GM23338 (cell line): ENCODE measurements at regions not wholly inside any gene's neighbourhood (a gene's known extent, or its start where the extent isn't known, plus 50 kb on each side); places are given as distances from the start of the nearest gene placed in this dataset.

Experiments
- ATAC-seq: fragments of 200-7000 bp; cut with Tn5 transposase; 3 replicates; pipeline ENCODE4 v1.9.1; 2020
- DNase-seq: peaks from one replicate; pipeline ENCODE4 v3.0.0-alpha.2; 2015; ENCODE audit warnings: low spot score
- H2AFZ ChIP-seq: fragments of 200-600 bp; sonication (generic); 2 replicates; pipeline ENCODE4 v1.8.0; 2016; ENCODE audit warnings: antibody characterized with exemption, mild to moderate bottlenecking, moderate library complexity
- H3F3A ChIP-seq: fragments of 200-600 bp; sonication (generic); replicated peaks from 2 replicates; pipeline ENCODE4 v1.8.0; 2017; ENCODE audit warnings: antibody characterized with exemption, mixed run types, low read depth
- H3K27ac ChIP-seq: fragments of 200-600 bp; sonication (generic); 2 replicates; pipeline ENCODE4 v1.6.1; 2016; ENCODE audit warnings: low read depth
- H3K27me3 ChIP-seq: fragments of 200-600 bp; sonication (generic); 2 replicates; pipeline ENCODE4 v1.8.0; 2016; ENCODE audit warnings: mild to moderate bottlenecking, mixed run types, moderate library complexity; ENCODE audit not compliant: insufficient read depth
- H3K36me3 ChIP-seq: fragments of 200-600 bp; sonication (generic); 2 replicates; pipeline ENCODE4 v1.8.0; 2016; ENCODE audit warnings: mild to moderate bottlenecking; ENCODE audit not compliant: insufficient read depth
- H3K4me1 ChIP-seq: fragments of 200-600 bp; sonication (generic); 2 replicates; pipeline ENCODE4 v1.8.0; 2016; ENCODE audit warnings: mild to moderate bottlenecking, moderate library complexity; ENCODE audit not compliant: insufficient read depth
- H3K4me2 ChIP-seq: fragments of 200-600 bp; sonication (generic); 2 replicates; pipeline ENCODE4 v1.7.1; 2017; ENCODE audit warnings: mixed run types
- H3K4me3 ChIP-seq: fragments of 200-600 bp; sonication (generic); 2 replicates; pipeline ENCODE4 v1.6.1; 2016; ENCODE audit warnings: mixed run types
- H3K79me2 ChIP-seq: fragments of 200-600 bp; sonication (generic); replicated peaks from 2 replicates; pipeline ENCODE4 v1.8.0; 2017; ENCODE audit warnings: mild to moderate bottlenecking; ENCODE audit not compliant: insufficient read depth
- H3K9me2 ChIP-seq: fragments of 200-600 bp; sonication (generic); 2 replicates; pipeline ENCODE4 v1.8.0; 2017; ENCODE audit not compliant: insufficient read depth
- H4K20me1 ChIP-seq: fragments of 200-600 bp; sonication (generic); replicated peaks from 2 replicates; pipeline ENCODE4 v1.8.0; 2017; ENCODE audit warnings: mild to moderate bottlenecking; ENCODE audit not compliant: insufficient read depth
- H3K27ac Mint-ChIP-seq: 2 replicates; pipeline ENCODE4 v1.8.0; 2020; ENCODE audit warnings: inconsistent platforms, mild to moderate bottlenecking, moderate library complexity, mixed read lengths
- H3K27me3 Mint-ChIP-seq: 3 replicates; pipeline ENCODE4 v1.8.0; 2022; ENCODE audit warnings: low read depth, mild to moderate bottlenecking, moderate library complexity, mixed read lengths, inconsistent platforms; ENCODE audit not compliant: insufficient read depth, poor library complexity
- H3K36me3 Mint-ChIP-seq: 3 replicates; pipeline ENCODE4 v1.8.0; 2021; ENCODE audit warnings: low read depth, mild to moderate bottlenecking, inconsistent platforms, moderate library complexity, mixed read lengths
- H3K4me1 Mint-ChIP-seq: 3 replicates; pipeline ENCODE4 v1.8.0; 2020; ENCODE audit warnings: mild to moderate bottlenecking, inconsistent platforms, mixed read lengths
- H3K4me3 Mint-ChIP-seq: 3 replicates; pipeline ENCODE4 v1.8.0; 2021; ENCODE audit warnings: moderate library complexity, mild to moderate bottlenecking, inconsistent platforms, mixed read lengths
- H3K9me3 Mint-ChIP-seq: 3 replicates; pipeline ENCODE4 v1.8.0; 2020; ENCODE audit warnings: moderate library complexity, mild to moderate bottlenecking, inconsistent platforms, mixed read lengths
- CREB1 ChIP-seq: fragments of 250-450 bp; sonication (Bioruptor Pico); IDR thresholded peaks from 2 replicates; pipeline ENCODE4 v1.5.0; 2020; ENCODE audit warnings: low read depth, mild to moderate bottlenecking, moderate library complexity
- ETS1 ChIP-seq: IDR thresholded peaks from 2 replicates; pipeline ENCODE4 v1.6.1; 2016; ENCODE audit warnings: antibody characterized with exemption
- EZH2 ChIP-seq: fragments of 200-600 bp; sonication (generic); IDR thresholded peaks from one replicate; pipeline ENCODE4 v1.8.0; 2017; ENCODE audit warnings: antibody characterized with exemption, mild to moderate bottlenecking, low read depth; ENCODE audit not compliant: unreplicated experiment
- EZH2phosphoT487 ChIP-seq: fragments of 200-600 bp; sonication (generic); IDR thresholded peaks from one replicate; pipeline ENCODE4 v1.8.1; 2018; ENCODE audit warnings: antibody characterized with exemption; ENCODE audit not compliant: unreplicated experiment
- JUNB ChIP-seq: IDR thresholded peaks from one replicate; pipeline ENCODE4 v1.6.1; 2016; ENCODE audit warnings: antibody characterized with exemption; ENCODE audit not compliant: unreplicated experiment
- NANOG ChIP-seq: IDR thresholded peaks from 2 replicates; pipeline ENCODE4 v1.6.1; 2016; ENCODE audit warnings: antibody characterized with exemption, borderline replicate concordance
- STAT1 ChIP-seq: IDR thresholded peaks from one replicate; pipeline ENCODE4 v1.6.1; 2016; ENCODE audit warnings: antibody characterized with exemption; ENCODE audit not compliant: unreplicated experiment
- ZNF114 ChIP-seq: fragments of 250-450 bp; sonication (Bioruptor Pico); IDR thresholded peaks from 2 replicates; pipeline ENCODE4 v1.5.0; 2020; ENCODE audit warnings: mild to moderate bottlenecking, moderate library complexity
- ZNF331 ChIP-seq: fragments of 250-450 bp; sonication (Bioruptor Pico); IDR thresholded peaks from 2 replicates; pipeline ENCODE4 v1.5.0; 2020; ENCODE audit warnings: low read depth, mild to moderate bottlenecking, moderate library complexity
- TF ChIP-seq, protein P1 (sequence below), 2 experiments: fragments of 200-600 bp in 1 of 2; sonication (generic) in 1 of 2; conservative IDR thresholded peaks; 2 replicates each; pipeline versions ENCODE4 v1.5.1 to v1.6.1; 2016 to 2017; ENCODE audit warnings: antibody characterized with exemption in 2 of 2, low read depth in 2 of 2, mild to moderate bottlenecking in 2 of 2, moderate library complexity in 1 of 2
- TF ChIP-seq, protein P2 (sequence below): IDR thresholded peaks from one replicate; pipeline ENCODE4 v1.6.1; 2018; ENCODE audit warnings: antibody characterized with exemption; ENCODE audit not compliant: unreplicated experiment

- H2AFZ ChIP-seq, result no peak overlapping the region
- no peak for TF ChIP-seq CREB1 (CRISPR knock-in tag)
- TF ChIP-seq, protein P1, sequence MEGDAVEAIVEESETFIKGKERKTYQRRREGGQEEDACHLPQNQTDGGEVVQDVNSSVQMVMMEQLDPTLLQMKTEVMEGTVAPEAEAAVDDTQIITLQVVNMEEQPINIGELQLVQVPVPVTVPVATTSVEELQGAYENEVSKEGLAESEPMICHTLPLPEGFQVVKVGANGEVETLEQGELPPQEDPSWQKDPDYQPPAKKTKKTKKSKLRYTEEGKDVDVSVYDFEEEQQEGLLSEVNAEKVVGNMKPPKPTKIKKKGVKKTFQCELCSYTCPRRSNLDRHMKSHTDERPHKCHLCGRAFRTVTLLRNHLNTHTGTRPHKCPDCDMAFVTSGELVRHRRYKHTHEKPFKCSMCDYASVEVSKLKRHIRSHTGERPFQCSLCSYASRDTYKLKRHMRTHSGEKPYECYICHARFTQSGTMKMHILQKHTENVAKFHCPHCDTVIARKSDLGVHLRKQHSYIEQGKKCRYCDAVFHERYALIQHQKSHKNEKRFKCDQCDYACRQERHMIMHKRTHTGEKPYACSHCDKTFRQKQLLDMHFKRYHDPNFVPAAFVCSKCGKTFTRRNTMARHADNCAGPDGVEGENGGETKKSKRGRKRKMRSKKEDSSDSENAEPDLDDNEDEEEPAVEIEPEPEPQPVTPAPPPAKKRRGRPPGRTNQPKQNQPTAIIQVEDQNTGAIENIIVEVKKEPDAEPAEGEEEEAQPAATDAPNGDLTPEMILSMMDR (conservative IDR thresholded peaks at IDR 0.05; ENCODE audit: low read depth in 2 of 2), result peak; percentile 55 to 74
- no peak overlapping the region for H3K27ac ChIP-seq
- Mint-ChIP-seq H3K27me3 (peaks cover 8% of the 10 kb centered on the region), H3K4me3 (no peak overlapping the region), H3K27ac (no peak overlapping the region), H3K36me3 (no peaks in the 10 kb centered on the region), H3K9me3 (no peaks in the 10 kb centered on the region; the same call in 2 of the 3 replicates), H3K4me1 (peaks cover 5% of the 10 kb centered on the region)
- ATAC-seq, result peak; percentile 89
- no peaks in the 10 kb centered on the region for H4K20me1 ChIP-seq
- no peak overlapping the region for H3K4me2 ChIP-seq
- H3K4me3 ChIP-seq, result no peak overlapping the region
- no peaks in the 10 kb centered on the region for H3K36me3 ChIP-seq
- H3K79me2 ChIP-seq, result no peaks in the 10 kb centered on the region
- H3K9me2 ChIP-seq, result peaks cover 10% of the 10 kb centered on the region; the same call in 1 of the 2 replicates
- no peaks in the 10 kb centered on the region for H3K4me1 ChIP-seq
- no peaks in the 10 kb centered on the region for H3F3A ChIP-seq
- peak; percentile 87 for DNase-seq
- no peaks in the 10 kb centered on the region for H3K27me3 ChIP-seq
Observed at GRCh38 chr5:173530547-173530946, 85.9 kb downstream of the BOD1 start.

DNA sequence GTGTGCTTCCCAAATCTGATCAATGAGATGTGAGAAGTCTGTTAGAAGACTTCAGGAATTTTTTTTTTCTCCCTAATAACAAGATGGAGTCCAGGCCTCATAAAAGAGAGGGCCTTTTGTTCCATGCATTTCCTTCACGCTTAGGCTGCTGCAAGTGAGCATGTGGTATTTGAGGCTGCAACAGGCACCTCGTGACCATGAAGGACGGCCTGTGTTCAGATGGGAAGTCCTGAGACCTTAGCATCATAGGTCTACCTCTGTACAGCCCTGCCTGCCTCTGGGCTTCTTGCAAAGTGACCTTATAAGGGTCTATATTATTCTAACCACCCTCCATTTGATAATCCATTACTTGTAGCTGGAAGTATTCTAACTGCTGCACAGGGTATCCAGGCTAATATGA, 86.6 kb downstream of the BOD1 start:
- Histone ChIP-seq H3K27ac (no peak overlapping the region), H2AFZ (0 out of 2 replicates have a peak overlapping the region, but pooled peaks have one; percentile 52), H3K79me2 (no peaks in the 10 kb centered on the region), H3K9me2 (peaks cover 13% of the 10 kb centered on the region; the same call in 1 of the 2 replicates), H3K27me3 (no peaks in the 10 kb centered on the region), H3K36me3 (no peaks in the 10 kb centered on the region), H3K4me1 (no peaks in the 10 kb centered on the region), H3F3A (no peaks in the 10 kb centered on the region), H4K20me1 (no peaks in the 10 kb centered on the region), H3K4me3 (no peak overlapping the region), H3K4me2 (no peak overlapping the region)
- Mint-ChIP-seq H3K27me3 (peaks cover 8% of the 10 kb centered on the region), H3K36me3 (no peaks in the 10 kb centered on the region), H3K27ac (no peak overlapping the region), H3K9me3 (no peaks in the 10 kb centered on the region; the same call in 2 of the 3 replicates), H3K4me1 (peaks cover 5% of the 10 kb centered on the region), H3K4me3 (no peak overlapping the region)
- ATAC-seq (no peak), DNase-seq (no peak)
- TF ChIP-seq ZNF331, result no peak
- no peak for TF ChIP-seq STAT1
- TF ChIP-seq JUNB, result no peak
- TF ChIP-seq ETS1, result no peak
- no peak for TF ChIP-seq NANOG
- TF ChIP-seq, protein P2, sequence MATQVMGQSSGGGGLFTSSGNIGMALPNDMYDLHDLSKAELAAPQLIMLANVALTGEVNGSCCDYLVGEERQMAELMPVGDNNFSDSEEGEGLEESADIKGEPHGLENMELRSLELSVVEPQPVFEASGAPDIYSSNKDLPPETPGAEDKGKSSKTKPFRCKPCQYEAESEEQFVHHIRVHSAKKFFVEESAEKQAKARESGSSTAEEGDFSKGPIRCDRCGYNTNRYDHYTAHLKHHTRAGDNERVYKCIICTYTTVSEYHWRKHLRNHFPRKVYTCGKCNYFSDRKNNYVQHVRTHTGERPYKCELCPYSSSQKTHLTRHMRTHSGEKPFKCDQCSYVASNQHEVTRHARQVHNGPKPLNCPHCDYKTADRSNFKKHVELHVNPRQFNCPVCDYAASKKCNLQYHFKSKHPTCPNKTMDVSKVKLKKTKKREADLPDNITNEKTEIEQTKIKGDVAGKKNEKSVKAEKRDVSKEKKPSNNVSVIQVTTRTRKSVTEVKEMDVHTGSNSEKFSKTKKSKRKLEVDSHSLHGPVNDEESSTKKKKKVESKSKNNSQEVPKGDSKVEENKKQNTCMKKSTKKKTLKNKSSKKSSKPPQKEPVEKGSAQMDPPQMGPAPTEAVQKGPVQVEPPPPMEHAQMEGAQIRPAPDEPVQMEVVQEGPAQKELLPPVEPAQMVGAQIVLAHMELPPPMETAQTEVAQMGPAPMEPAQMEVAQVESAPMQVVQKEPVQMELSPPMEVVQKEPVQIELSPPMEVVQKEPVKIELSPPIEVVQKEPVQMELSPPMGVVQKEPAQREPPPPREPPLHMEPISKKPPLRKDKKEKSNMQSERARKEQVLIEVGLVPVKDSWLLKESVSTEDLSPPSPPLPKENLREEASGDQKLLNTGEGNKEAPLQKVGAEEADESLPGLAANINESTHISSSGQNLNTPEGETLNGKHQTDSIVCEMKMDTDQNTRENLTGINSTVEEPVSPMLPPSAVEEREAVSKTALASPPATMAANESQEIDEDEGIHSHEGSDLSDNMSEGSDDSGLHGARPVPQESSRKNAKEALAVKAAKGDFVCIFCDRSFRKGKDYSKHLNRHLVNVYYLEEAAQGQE, result no peak
- no peak for TF ChIP-seq CREB1 (CRISPR knock-in tag)
- TF ChIP-seq, protein P1 (conservative IDR thresholded peaks at IDR 0.05; ENCODE audit: low read depth in 2 of 2), result no peak
- no peak for TF ChIP-seq EZH2phosphoT487
- no peak for TF ChIP-seq ZNF114 (CRISPR knock-in tag)
- TF ChIP-seq EZH2, result no peak
